Liver (tissue), 3 donors: ENCODE measurements at regions not wholly inside any gene's neighbourhood (a gene's known extent, or its start where the extent isn't known, plus 50 kb on each side); places are given as distances from the start of the nearest gene placed in this dataset.

Experiments
- ATF3 ChIP-seq: IDR thresholded peaks from 2 replicates; pipeline ENCODE4 v1.6.1; 2016; ENCODE audit warnings: antibody characterized with exemption
- EGR1 ChIP-seq, 2 donors: IDR thresholded peaks; 2 replicates each; pipeline ENCODE4 v1.6.1; 2016 to 2018; ENCODE audit warnings: antibody characterized with exemption in 2 of 2, low read depth in 2 of 2
- JUND ChIP-seq, 2 donors: IDR thresholded peaks; 2 replicates each; pipeline ENCODE4 v1.6.1; 2016; ENCODE audit warnings: antibody characterized with exemption in 2 of 2
- RAD21 ChIP-seq, 2 donors: IDR thresholded peaks; 2 replicates each; pipeline ENCODE4 v1.6.1; 2016; ENCODE audit warnings: antibody characterized with exemption in 2 of 2, mild to moderate bottlenecking in 2 of 2
- SP1 ChIP-seq: IDR thresholded peaks from 2 replicates; pipeline ENCODE4 v1.6.1; 2018; ENCODE audit warnings: antibody characterized with exemption, mild to moderate bottlenecking
- TAF1 ChIP-seq: conservative IDR thresholded peaks from 2 replicates; pipeline ENCODE4 v1.6.1; 2016; ENCODE audit warnings: antibody characterized with exemption, mild to moderate bottlenecking
- YY1 ChIP-seq: IDR thresholded peaks from 2 replicates; pipeline ENCODE4 v1.6.1; 2016; ENCODE audit warnings: antibody characterized with exemption, mild to moderate bottlenecking
- TF ChIP-seq, protein P1 (sequence below): fragments of 150-350 bp; IDR thresholded peaks from 2 replicates; pipeline ENCODE4 v1.5.1; 2017; ENCODE audit warnings: improper control_type of control experiment, low read depth, low read length; ENCODE audit not compliant: missing input control
- TF ChIP-seq, protein P2 (sequence below): IDR thresholded peaks from 2 replicates; pipeline ENCODE4 v1.6.1; 2016; ENCODE audit warnings: antibody characterized with exemption
- donor health status: healthy.
- donor health status: healthy.

DNA sequence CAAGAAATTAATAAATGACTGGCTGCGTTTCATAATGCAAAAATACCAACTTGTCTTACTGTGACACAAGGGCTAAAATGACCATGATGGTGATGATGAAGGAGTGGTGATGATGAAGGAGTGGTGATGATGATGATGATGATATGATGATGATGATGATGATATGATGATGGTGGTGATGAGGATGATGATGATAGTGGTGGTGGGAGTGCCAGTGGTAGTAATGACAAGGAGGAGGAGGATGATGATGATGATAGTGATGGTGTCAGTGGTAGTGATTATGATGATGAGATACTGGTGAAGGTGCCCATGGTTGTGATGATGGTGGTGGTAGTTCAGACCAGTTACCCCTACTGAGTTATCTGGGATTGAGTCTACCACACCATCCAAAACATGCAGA lies 265.9 kb downstream of the FGFR2 start:
- TF ChIP-seq, protein P1, sequence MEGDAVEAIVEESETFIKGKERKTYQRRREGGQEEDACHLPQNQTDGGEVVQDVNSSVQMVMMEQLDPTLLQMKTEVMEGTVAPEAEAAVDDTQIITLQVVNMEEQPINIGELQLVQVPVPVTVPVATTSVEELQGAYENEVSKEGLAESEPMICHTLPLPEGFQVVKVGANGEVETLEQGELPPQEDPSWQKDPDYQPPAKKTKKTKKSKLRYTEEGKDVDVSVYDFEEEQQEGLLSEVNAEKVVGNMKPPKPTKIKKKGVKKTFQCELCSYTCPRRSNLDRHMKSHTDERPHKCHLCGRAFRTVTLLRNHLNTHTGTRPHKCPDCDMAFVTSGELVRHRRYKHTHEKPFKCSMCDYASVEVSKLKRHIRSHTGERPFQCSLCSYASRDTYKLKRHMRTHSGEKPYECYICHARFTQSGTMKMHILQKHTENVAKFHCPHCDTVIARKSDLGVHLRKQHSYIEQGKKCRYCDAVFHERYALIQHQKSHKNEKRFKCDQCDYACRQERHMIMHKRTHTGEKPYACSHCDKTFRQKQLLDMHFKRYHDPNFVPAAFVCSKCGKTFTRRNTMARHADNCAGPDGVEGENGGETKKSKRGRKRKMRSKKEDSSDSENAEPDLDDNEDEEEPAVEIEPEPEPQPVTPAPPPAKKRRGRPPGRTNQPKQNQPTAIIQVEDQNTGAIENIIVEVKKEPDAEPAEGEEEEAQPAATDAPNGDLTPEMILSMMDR, result no peak
- TF ChIP-seq, protein P2, sequence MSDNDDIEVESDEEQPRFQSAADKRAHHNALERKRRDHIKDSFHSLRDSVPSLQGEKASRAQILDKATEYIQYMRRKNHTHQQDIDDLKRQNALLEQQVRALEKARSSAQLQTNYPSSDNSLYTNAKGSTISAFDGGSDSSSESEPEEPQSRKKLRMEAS, result no peak
- TF ChIP-seq JUND (IDR thresholded peaks at IDR 0.05) (no peak), YY1 (no peak), TAF1 (no peak), ATF3 (no peak), EGR1 (IDR thresholded peaks at IDR 0.05; ENCODE audit: low read depth in 2 of 2) (no peak), SP1 (no peak), RAD21 (IDR thresholded peaks at IDR 0.05) (no peak)
